Spinal cord (tissue), 9 donors: ENCODE measurements at regions not wholly inside any gene's neighbourhood (a gene's known extent, or its start where the extent isn't known, plus 50 kb on each side); places are given as distances from the start of the nearest gene placed in this dataset.

Experiments used
- DNase-seq, 6 donors: peaks; one replicate each; pipeline versions ENCODE4 v3.0.0 to v3.0.0-alpha.2; 2013 to 2015; ENCODE audit warnings: low spot score in 6 of 6, low read depth in 4 of 6
- H3K27ac ChIP-seq: one replicate; pipeline ENCODE4 v1.5.1; 2013; ENCODE audit warnings: low read depth, low read length, control low read depth
- H3K27me3 ChIP-seq: one replicate; pipeline ENCODE4 v1.6.1; 2013; ENCODE audit warnings: low read length; ENCODE audit not compliant: control insufficient read depth, insufficient read depth
- H3K36me3 ChIP-seq: one replicate; pipeline ENCODE4 v1.6.1; 2013; ENCODE audit warnings: low read length; ENCODE audit not compliant: control insufficient read depth, insufficient read depth
- H3K4me1 ChIP-seq: one replicate; pipeline ENCODE4 v1.6.1; 2013; ENCODE audit warnings: low read length; ENCODE audit not compliant: control insufficient read depth, insufficient read depth
- H3K4me3 ChIP-seq: one replicate; pipeline ENCODE4 v1.5.1; 2013; ENCODE audit warnings: low read depth, low read length, control low read depth
- H3K9me3 ChIP-seq: one replicate; pipeline ENCODE4 v1.6.1; 2013; ENCODE audit warnings: low read length; ENCODE audit not compliant: control insufficient read depth, insufficient read depth
- WGBS: methylation state at CpG from one replicate; pipeline ENCODE4 v1.1.5; 2013; ENCODE audit warnings: missing lambda C conversion rate; ENCODE audit not compliant: insufficient coverage; 5-methylcytosine and 5-hydroxymethylcytosine counted together
- donor health status: healthy.

DNA sequence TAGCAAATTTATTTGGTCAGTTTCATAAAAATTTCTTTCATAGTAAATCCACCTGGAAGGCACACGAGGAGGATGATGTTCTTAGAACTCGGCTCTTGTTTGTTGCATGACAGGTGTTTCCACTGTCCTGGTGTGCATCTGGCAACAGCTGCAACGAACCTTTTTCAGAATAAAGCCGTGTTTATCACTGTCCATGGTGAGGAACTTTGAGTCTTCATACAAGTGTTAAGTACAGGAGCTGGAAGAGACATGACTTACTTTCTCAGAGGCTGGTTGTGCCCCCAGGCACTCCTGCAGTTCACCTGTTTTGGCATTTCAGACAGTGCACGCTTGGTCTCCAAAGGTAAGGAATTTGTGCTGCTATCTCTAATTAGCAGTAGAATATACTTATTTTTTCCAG, 97.1 kb downstream of the ADAMTS1 start:
- Histone ChIP-seq H3K27ac (no peak overlapping the region), H3K9me3 (no peaks in the 10 kb centered on the region), H3K27me3 (no peaks in the 10 kb centered on the region), H3K4me1 (no peaks in the 10 kb centered on the region), H3K4me3 (no peak overlapping the region), H3K36me3 (no peaks in the 10 kb centered on the region)
- WGBS: 80% methylated on average over 4 of the region's 5 CpGs
- DNase-seq: no peak

- Histone ChIP-seq H3K9me3 (no peaks in the 10 kb centered on the region), H3K27me3 (no peaks in the 10 kb centered on the region), H3K4me3 (no peak overlapping the region), H3K4me1 (no peaks in the 10 kb centered on the region), H3K36me3 (no peaks in the 10 kb centered on the region), H3K27ac (no peak overlapping the region)
- DNase-seq: no peak
- WGBS: no CpG with 5 or more reads among the region's 2 CpGs
Observed at GRCh38 chr21:26747216-26747615, 98.0 kb downstream of the ADAMTS1 start.

DNA sequence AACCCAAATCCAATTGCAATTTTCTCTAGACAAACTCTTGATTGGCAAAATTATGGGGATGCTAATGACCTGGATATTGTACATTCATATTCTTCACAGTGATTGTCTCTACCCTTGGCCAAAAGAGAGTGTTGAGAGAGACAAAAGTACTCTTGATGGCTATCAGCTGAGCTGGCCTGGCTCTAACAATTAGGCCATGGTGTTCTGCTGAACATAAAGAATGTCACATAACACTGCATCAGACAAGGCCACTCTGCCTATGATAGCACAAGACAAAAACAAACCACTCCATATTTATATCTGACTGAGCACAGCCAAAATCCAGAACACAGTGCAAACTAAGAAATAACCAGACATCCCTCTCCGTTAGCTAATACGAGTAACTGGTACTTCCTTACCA, 101.7 kb downstream of the ADAMTS1 start:
- H3K4me3 ChIP-seq: no peak overlapping the region
- H3K4me1 ChIP-seq: no peaks in the 10 kb centered on the region
- no peak for DNase-seq
- H3K27me3 ChIP-seq: no peaks in the 10 kb centered on the region
- 87% methylated on average over 2 of the region's 2 CpGs for WGBS
- no peaks in the 10 kb centered on the region for H3K36me3 ChIP-seq
- no peaks in the 10 kb centered on the region for H3K9me3 ChIP-seq
- H3K27ac ChIP-seq: no peak overlapping the region

- Histone ChIP-seq H3K27ac (no peak overlapping the region), H3K4me1 (no peaks in the 10 kb centered on the region), H3K9me3 (no peaks in the 10 kb centered on the region), H3K36me3 (no peaks in the 10 kb centered on the region), H3K27me3 (no peaks in the 10 kb centered on the region), H3K4me3 (no peak overlapping the region)
- 60% methylated on average over 1 of the region's 1 CpG for WGBS
- DNase-seq: no peak
Observed at GRCh38 chr21:26739189-26739588, 106.0 kb downstream of the ADAMTS1 start.

DNA sequence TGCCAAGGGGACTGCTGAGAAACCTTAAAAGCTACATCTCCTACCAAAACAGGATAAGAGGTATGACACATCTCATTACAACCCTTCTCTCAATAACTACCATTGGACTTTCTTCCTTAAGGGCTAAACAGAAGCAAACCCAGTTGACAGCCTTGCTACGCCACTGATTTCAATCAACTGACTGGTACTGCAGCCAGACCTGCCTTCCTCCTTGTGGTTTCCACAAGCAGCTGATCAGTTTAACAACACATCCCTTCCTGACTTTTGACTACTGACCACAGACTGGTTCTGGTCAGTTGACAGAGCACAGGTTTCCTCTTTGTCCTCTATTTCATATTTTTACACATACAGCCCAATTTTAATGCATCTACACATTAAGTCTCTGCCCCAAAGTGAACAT, 108.8 kb downstream of the ADAMTS1 start:
- Histone ChIP-seq H3K27me3 (no peaks in the 10 kb centered on the region), H3K36me3 (no peaks in the 10 kb centered on the region)
- 100% methylated on average over 1 of the region's 1 CpG for WGBS

GRCh38 chr21:26732432-26733221, 112.6 kb downstream of the ADAMTS1 start:
- 42% methylated on average over 9 of the region's 10 CpGs for WGBS
- H3K4me1 ChIP-seq: no peaks in the 10 kb centered on the region
- no peaks in the 10 kb centered on the region for H3K36me3 ChIP-seq
- no peak overlapping the region for H3K4me3 ChIP-seq
- H3K27ac ChIP-seq: no peak overlapping the region
- no peaks in the 10 kb centered on the region for H3K27me3 ChIP-seq
- H3K9me3 ChIP-seq: no peaks in the 10 kb centered on the region
- peak in 2 of 6 donors; percentile 33 to 66 for DNase-seq

More for the DNA sequence above, 108.8 kb downstream of the ADAMTS1 start:
- Histone ChIP-seq H3K9me3 (no peaks in the 10 kb centered on the region), H3K4me1 (no peaks in the 10 kb centered on the region), H3K4me3 (no peak overlapping the region), H3K27ac (no peak overlapping the region)
- no peak for DNase-seq

- no peak overlapping the region for H3K4me3 ChIP-seq
- H3K4me1 ChIP-seq: peaks cover 2% of the 10 kb centered on the region
- H3K27ac ChIP-seq: no peak overlapping the region
- no peaks in the 10 kb centered on the region for H3K9me3 ChIP-seq
- WGBS: 43% methylated on average over 7 of the region's 9 CpGs
- H3K36me3 ChIP-seq: no peaks in the 10 kb centered on the region
- H3K27me3 ChIP-seq: no peaks in the 10 kb centered on the region
- peak in 2 of 6 donors; percentile 54 to 64 for DNase-seq
Observed at GRCh38 chr21:26719750-26720149, 125.5 kb downstream of the ADAMTS1 start.

DNA sequence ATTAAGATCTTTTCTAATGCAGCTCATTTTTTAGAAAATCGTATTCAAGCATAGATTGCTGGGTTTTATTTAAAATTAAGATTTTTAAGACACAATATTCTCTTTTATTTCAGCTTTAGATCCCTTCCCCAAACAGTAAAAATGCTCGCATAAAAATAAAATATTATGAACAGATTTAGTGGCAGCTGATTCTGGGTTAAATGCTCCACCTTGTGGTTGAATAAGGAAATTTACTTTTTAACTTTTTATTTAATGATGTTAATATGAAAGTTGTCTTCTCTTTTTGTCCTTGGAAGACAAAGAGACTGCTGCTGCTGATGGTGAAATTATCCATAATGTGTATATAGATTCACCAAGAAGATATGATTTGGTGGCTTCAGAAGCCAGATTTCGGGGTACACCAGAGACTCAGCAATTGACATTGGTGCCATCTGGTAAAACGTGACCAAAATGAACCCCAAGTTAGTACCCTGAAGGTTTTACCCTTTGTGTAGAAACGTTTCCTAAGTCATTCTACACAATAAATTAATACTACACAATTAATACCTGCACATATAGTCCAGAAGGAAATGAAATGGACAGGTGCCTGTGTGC, 128.0 kb downstream of the ADAMTS1 start:
- no peaks in the 10 kb centered on the region for H3K9me3 ChIP-seq
- H3K4me1 ChIP-seq: peaks cover 2% of the 10 kb centered on the region
- peak in 3 of 6 donors; percentile 22 to 84 (median 57) for DNase-seq
- no peak overlapping the region for H3K4me3 ChIP-seq
- 55% methylated on average over 2 of the region's 5 CpGs for WGBS
- no peaks in the 10 kb centered on the region for H3K27me3 ChIP-seq
- H3K27ac ChIP-seq: no peak overlapping the region
- no peaks in the 10 kb centered on the region for H3K36me3 ChIP-seq

DNA sequence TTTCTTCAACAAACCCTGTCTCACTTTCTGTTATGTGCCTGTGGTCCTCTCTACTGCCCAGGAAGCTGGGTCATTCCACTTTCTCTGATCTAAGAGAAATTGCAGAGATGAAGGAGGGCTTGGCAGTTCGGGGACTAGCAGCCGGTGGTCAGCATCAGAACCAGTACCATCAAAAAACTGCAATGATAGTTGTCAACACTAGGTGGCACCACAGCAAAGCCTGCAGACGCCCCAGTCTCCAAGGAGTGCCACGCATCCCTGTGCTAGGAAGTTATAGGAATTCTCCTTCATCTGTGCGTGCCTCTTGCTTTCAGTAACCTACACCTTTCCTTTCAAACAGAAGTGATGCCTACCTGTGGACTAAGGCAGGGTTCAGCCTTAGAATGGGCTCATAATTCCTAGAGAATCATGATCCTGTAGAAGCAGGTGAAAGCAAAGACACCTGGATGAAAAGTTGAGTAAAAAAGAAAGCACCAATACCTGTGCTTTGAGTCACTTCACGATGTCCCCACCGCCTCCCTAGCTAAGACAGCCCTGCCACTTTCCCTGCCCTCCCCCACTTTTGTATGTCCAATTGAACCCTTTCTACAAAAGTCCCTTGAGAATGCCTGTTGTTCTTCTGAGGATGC, 129.2 kb downstream of the ADAMTS1 start:
- no CpG with 5 or more reads among the region's 7 CpGs for WGBS
- H3K4me3 ChIP-seq: no peak overlapping the region

More for the DNA sequence above, 129.2 kb downstream of the ADAMTS1 start:
- H3K27me3 ChIP-seq: no peaks in the 10 kb centered on the region
- H3K4me1 ChIP-seq: peaks cover 2% of the 10 kb centered on the region
- DNase-seq: peak in 4 of 6 donors; percentile 18 to 87 (median 54)
- no peaks in the 10 kb centered on the region for H3K36me3 ChIP-seq
- no peaks in the 10 kb centered on the region for H3K9me3 ChIP-seq
- no peak overlapping the region for H3K27ac ChIP-seq
